Stomach (tissue), 8 donors: ENCODE measurements at regions not wholly inside any gene's neighbourhood (a gene's known extent, or its start where the extent isn't known, plus 50 kb on each side); places are given as distances from the start of the nearest gene placed in this dataset.

ENCODE experiments used
- DNase-seq, 2 donors: peaks; one replicate each; pipeline versions ENCODE4 v3.0.0 to v3.0.0-alpha.2; 2013 to 2019
- H3K27ac ChIP-seq, 5 donors: fragments of 200-600 bp in 4 of 5; sonication (generic) in 4 of 5; one replicate each; pipeline ENCODE4 v1.5.1; 2013 to 2019; ENCODE audit warnings: mild to moderate bottlenecking in 1 of 5, moderate library complexity in 1 of 5
- H3K27me3 ChIP-seq, 3 donors: fragments of 200-600 bp; sonication (generic); one replicate each; pipeline ENCODE4 v1.5.1; 2017 to 2019; ENCODE audit warnings: mixed run types in 1 of 3
- H3K36me3 ChIP-seq, 4 donors: fragments of 200-600 bp; sonication (generic); 1 replicate in 3 of 4; 2 replicates in 1 of 4; pipeline ENCODE4 v1.5.1; 2016 to 2019
- H3K4me1 ChIP-seq, 4 donors: fragments of 200-600 bp; sonication (generic); one replicate each; pipeline ENCODE4 v1.5.1; 2016 to 2019
- H3K4me3 ChIP-seq, 4 donors: fragments of 200-600 bp; sonication (generic) in 3 of 4; one replicate each; pipeline ENCODE4 v1.5.1; 2016 to 2019; ENCODE audit warnings: mild to moderate bottlenecking in 1 of 4
- H3K9me3 ChIP-seq, 4 donors: fragments of 200-600 bp; sonication (generic); one replicate each; pipeline ENCODE4 v1.5.1; 2016 to 2019
- EP300 ChIP-seq: sonication (generic); formaldehyde crosslinking; IDR thresholded peaks from one replicate; pipeline ENCODE4 v1.6.1; 2017; ENCODE audit warnings: antibody characterized with exemption
- POLR2A ChIP-seq, 4 donors: fragments of 450-650 bp; IDR thresholded peaks; one replicate each; pipeline ENCODE4 v1.6.1; 2016; ENCODE audit warnings: antibody characterized with exemption in 4 of 4, control low read depth in 2 of 4, mild to moderate bottlenecking in 1 of 4, moderate library complexity in 1 of 4
- POLR2AphosphoS5 ChIP-seq, 3 donors: sonication (generic); formaldehyde crosslinking; IDR thresholded peaks; one replicate each; pipeline ENCODE4 v1.6.1; 2016; ENCODE audit warnings: antibody characterized with exemption in 3 of 3
- WGBS, 5 donors: extraction: QIAGEN DNeasy Blood & Tissue Kit in 3 of 5; methylation state at CpG; one replicate each; pipeline versions ENCODE4 v1.1.5 to v1.1.7; 2013 to 2018; 5-methylcytosine and 5-hydroxymethylcytosine counted together
- intact Hi-C: fragments of 100-400 bp; cut with DNase I; formaldehyde crosslinking; loops from one replicate; pipeline ENCODE4 v1.15.1; 2023; ENCODE audit warnings: low total_unique reads
- TF ChIP-seq, protein P1 (sequence below), 7 experiments: fragments of 450-650 bp in 4 of 7; fragments of 200-600 bp in 3 of 7; sonication (generic) in 3 of 7; IDR thresholded peaks; one replicate each; pipeline ENCODE4 v1.5.1; 2016 to 2019; ENCODE audit warnings: antibody characterized with exemption in 7 of 7, control low read depth in 2 of 7, mild to moderate bottlenecking in 1 of 7
- donor health status: healthy with polysubstance abuse.
- donor health status: Bipolar disorder and iron deficiency.
- donor health status: healthy.

- no peak overlapping the region for H3K27ac ChIP-seq
- H3K27me3 ChIP-seq, result no peaks in the 10 kb centered on the region
- H3K4me3 ChIP-seq, result no peak overlapping the region
- TF ChIP-seq POLR2A (IDR thresholded peaks at IDR 0.05), result no peak
- TF ChIP-seq, protein P1, sequence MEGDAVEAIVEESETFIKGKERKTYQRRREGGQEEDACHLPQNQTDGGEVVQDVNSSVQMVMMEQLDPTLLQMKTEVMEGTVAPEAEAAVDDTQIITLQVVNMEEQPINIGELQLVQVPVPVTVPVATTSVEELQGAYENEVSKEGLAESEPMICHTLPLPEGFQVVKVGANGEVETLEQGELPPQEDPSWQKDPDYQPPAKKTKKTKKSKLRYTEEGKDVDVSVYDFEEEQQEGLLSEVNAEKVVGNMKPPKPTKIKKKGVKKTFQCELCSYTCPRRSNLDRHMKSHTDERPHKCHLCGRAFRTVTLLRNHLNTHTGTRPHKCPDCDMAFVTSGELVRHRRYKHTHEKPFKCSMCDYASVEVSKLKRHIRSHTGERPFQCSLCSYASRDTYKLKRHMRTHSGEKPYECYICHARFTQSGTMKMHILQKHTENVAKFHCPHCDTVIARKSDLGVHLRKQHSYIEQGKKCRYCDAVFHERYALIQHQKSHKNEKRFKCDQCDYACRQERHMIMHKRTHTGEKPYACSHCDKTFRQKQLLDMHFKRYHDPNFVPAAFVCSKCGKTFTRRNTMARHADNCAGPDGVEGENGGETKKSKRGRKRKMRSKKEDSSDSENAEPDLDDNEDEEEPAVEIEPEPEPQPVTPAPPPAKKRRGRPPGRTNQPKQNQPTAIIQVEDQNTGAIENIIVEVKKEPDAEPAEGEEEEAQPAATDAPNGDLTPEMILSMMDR (IDR thresholded peaks at IDR 0.05), result no peak
- TF ChIP-seq POLR2AphosphoS5 (IDR thresholded peaks at IDR 0.05), result no peak
- no peak for TF ChIP-seq EP300
- no peaks in the 10 kb centered on the region for H3K4me1 ChIP-seq
- intact Hi-C loops, result no loop called here
- H3K36me3 ChIP-seq, result no peaks in the 10 kb centered on the region
- WGBS, 5 donors, result 58 to 80% (median 77%) methylated on average over 1 of the region's 1 CpG
- DNase-seq, result no peak
- no peaks in the 10 kb centered on the region for H3K9me3 ChIP-seq
Measured at GRCh38 chr7:27433581-27433980, 191.0 kb downstream of the EVX1 start.

GRCh38 chr7:27434756-27435400, 192.3 kb downstream of the EVX1 start:
- H3K27ac ChIP-seq, result no peak overlapping the region
- no peak for DNase-seq
- H3K4me3 ChIP-seq, result no peak overlapping the region
- no peaks in the 10 kb centered on the region for H3K36me3 ChIP-seq
- no peaks in the 10 kb centered on the region for H3K4me1 ChIP-seq
- TF ChIP-seq POLR2A (IDR thresholded peaks at IDR 0.05), result no peak
- no peak for TF ChIP-seq EP300
- TF ChIP-seq, protein P1 (IDR thresholded peaks at IDR 0.05), result no peak
- no peak for TF ChIP-seq POLR2AphosphoS5 (IDR thresholded peaks at IDR 0.05)
- intact Hi-C loops, result no loop called here
- no peaks in the 10 kb centered on the region for H3K9me3 ChIP-seq
- H3K27me3 ChIP-seq, result no peaks in the 10 kb centered on the region
- WGBS, 5 donors, result 75 to 79% (median 75%) methylated on average over 5 of the region's 5 CpGs

- Histone ChIP-seq H3K36me3 (no peaks in the 10 kb centered on the region), H3K27ac (no peak overlapping the region), H3K27me3 (no peaks in the 10 kb centered on the region), H3K4me3 (no peak overlapping the region), H3K9me3 (no peaks in the 10 kb centered on the region), H3K4me1 (no peaks in the 10 kb centered on the region)
- intact Hi-C loops, result no loop called here
- TF ChIP-seq EP300, result no peak
- TF ChIP-seq POLR2AphosphoS5 (IDR thresholded peaks at IDR 0.05), result no peak
- TF ChIP-seq POLR2A (IDR thresholded peaks at IDR 0.05), result no peak
- TF ChIP-seq, protein P1 (IDR thresholded peaks at IDR 0.05), result no peak
- WGBS, 5 donors, result 51 to 74% (median 57%) methylated on average over 3 of the region's 3 CpGs
- no peak for DNase-seq
Measured at GRCh38 chr7:27435461-27435860, 192.9 kb downstream of the EVX1 start.

- DNase-seq, result no peak
- H3K36me3 ChIP-seq, result no peaks in the 10 kb centered on the region
- intact Hi-C loops, result no loop called here
- no peak overlapping the region for H3K27ac ChIP-seq
- no peaks in the 10 kb centered on the region for H3K4me1 ChIP-seq
- 54 to 71% (median 65%) methylated on average over 6 of the region's 6 CpGs for WGBS, 5 donors
- H3K4me3 ChIP-seq, result no peak overlapping the region
- no peaks in the 10 kb centered on the region for H3K27me3 ChIP-seq
- no peaks in the 10 kb centered on the region for H3K9me3 ChIP-seq
- TF ChIP-seq, protein P1 (IDR thresholded peaks at IDR 0.05), result no peak
- TF ChIP-seq POLR2A (IDR thresholded peaks at IDR 0.05) (no peak), EP300 (no peak), POLR2AphosphoS5 (IDR thresholded peaks at IDR 0.05) (no peak)
Measured at GRCh38 chr7:27438881-27439589, 196.4 kb downstream of the EVX1 start.
